ENCODE measurements at regions not wholly inside any gene's neighbourhood (a gene's known extent, or its start where the extent isn't known, plus 50 kb on each side); places are given as distances from the start of the nearest gene placed in this dataset.

DNA sequence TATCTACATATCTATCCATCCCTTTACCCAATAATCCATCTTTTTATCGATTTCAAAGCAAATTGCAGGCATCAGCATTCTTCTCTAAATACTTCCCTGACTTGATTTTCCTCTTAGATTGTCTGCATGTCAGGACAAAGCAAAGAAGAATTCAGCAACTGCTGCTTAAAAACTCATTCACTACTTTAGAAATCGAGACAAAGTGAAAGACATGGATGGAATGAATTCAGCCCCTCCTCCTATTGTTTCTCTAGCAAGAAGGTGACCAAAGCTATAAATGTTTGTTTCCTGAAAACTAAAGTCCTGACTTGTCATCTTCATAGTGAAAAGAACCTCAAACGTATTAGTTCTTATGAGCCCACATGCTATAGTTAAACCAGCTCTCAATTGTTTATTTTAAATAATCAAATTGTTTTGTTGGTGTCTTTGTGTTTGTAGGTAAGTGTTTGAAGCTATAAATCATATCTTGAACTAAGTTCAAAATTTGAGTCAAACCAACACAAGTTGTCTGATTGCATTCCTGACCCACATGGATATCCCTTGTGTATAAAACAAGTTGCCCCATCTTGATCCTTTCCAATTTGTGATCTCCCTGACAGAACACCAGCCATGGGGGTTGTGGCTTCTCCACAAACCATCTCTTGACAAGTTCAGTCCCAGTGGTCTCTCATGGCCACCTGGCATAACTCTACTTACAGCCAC, 58.6 kb upstream of the ARHGAP5 start:
- ChIA-PET POLR2A (no interaction called here), CTCF (interaction anchor here (0.9 to 2.2 kb wide), 3 partner anchors 11 to 343 kb away, joined by 3 to 7 read pairs (median 3); no protein-coding TSS in a partner anchor)
- DNase-seq (ENCODE audit: extremely low spot score): no peak
- TF ChIP-seq, protein P1, sequence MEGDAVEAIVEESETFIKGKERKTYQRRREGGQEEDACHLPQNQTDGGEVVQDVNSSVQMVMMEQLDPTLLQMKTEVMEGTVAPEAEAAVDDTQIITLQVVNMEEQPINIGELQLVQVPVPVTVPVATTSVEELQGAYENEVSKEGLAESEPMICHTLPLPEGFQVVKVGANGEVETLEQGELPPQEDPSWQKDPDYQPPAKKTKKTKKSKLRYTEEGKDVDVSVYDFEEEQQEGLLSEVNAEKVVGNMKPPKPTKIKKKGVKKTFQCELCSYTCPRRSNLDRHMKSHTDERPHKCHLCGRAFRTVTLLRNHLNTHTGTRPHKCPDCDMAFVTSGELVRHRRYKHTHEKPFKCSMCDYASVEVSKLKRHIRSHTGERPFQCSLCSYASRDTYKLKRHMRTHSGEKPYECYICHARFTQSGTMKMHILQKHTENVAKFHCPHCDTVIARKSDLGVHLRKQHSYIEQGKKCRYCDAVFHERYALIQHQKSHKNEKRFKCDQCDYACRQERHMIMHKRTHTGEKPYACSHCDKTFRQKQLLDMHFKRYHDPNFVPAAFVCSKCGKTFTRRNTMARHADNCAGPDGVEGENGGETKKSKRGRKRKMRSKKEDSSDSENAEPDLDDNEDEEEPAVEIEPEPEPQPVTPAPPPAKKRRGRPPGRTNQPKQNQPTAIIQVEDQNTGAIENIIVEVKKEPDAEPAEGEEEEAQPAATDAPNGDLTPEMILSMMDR (IDR thresholded peaks at IDR 0.05; ENCODE audit: control extremely low read depth, extremely low read depth, low read depth, missing control alignments): no peak

DNA sequence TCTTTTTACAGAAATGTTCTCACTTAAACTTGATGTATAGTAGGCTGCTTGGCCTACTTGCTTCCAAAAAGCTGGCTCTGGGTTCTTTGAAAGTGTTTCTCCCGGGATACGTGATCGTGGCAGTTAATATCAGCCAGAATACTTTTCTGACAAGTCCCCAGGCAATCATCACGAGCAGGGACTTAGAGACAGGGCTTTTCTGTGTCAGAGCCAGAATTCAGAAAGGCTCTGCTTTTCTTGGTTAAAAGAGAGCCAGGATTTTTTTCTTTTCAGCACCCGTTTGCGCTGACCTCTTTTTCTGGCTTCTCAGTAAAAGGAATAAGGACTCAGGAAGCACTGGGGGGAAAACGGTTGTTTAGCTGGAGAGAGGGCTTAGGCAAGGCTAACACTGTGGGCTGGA, 57.8 kb upstream of the ARHGAP5 start:
- TF ChIP-seq, protein P1 (IDR thresholded peaks at IDR 0.05; ENCODE audit: control extremely low read depth, extremely low read depth, low read depth, missing control alignments): no peak
- ChIA-PET CTCF (interaction anchor here (0.7 to 2.2 kb wide), 4 partner anchors 8 to 342 kb away, joined by 3 to 7 read pairs (median 3); no protein-coding TSS in a partner anchor), POLR2A (no interaction called here)
- DNase-seq (ENCODE audit: extremely low spot score): no peak

DNA sequence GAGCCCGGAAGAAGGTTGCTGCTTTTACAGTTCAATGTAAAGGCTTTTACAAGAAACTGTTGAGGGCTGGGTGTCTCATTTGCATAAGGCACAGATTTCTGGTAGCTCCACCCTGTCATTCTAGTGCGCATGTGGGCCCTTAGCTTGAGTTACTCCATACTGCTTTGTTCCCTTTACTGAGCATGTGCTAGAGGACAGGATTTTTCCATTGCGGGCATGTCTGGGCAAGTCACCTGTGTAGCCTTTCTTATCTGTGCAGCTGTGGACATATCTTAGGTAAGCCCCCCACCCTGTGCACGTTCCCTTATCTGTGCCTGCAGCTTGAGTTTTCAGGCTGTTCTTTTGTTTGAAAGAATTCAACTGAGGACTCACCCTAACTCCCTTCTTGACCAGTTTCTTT, 56.2 kb upstream of the ARHGAP5 start:
- ChIA-PET CTCF (interaction anchor here (1.5 kb wide), 1 partner anchor 52 kb away, joined by 4 read pairs; no protein-coding TSS in a partner anchor), POLR2A (no interaction called here)
- TF ChIP-seq, protein P1 (IDR thresholded peaks at IDR 0.05; ENCODE audit: control extremely low read depth, extremely low read depth, low read depth, missing control alignments): no peak
- DNase-seq (ENCODE audit: extremely low spot score): no peak

DNA sequence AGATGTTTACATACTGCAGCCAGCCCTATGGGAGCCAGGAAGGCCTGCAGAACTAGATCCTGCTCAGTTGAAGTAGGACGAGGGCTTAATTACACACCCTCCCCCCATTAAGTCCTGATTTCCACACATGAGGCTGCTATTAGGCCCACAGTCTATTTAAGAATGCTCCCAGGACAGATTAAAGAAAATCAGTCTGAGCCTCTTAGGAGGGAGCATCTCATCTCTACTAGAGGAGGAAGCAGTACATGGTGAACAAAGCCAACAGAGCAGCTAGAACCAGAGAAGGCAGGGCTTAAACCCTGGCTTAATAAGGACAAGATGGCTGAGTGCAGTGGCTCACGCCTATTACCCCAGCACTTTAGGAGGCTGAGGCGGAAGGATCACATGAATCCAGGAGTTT, 55.8 kb upstream of the ARHGAP5 start:
- ChIA-PET POLR2A (no interaction called here), CTCF (interaction anchor here (1.5 kb wide), 1 partner anchor 52 kb away, joined by 4 read pairs; no protein-coding TSS in a partner anchor)
- no peak for DNase-seq (ENCODE audit: extremely low spot score)
- TF ChIP-seq, protein P1 (IDR thresholded peaks at IDR 0.05; ENCODE audit: control extremely low read depth, extremely low read depth, low read depth, missing control alignments): no peak

DNA sequence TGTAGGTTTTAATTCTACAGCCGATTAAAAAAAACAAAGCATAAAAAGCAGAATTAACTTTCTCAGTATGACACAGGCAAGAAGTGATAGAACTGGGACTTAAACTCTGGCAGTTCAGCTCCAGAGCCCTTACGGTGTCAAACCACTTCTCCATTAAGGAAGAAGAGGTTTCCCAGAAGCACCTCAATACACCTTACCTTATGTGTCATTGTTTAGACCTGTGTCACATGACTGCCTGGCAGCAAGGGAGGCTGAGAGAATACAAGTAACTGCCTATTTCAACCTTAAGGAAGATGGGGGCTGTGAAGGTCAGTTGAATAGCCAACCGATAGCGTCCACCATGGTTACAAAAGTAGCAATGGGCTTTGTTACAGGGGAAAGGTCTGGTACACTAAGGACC, 54.6 kb upstream of the ARHGAP5 start:
- ChIA-PET POLR2A (no interaction called here), CTCF (no interaction called here)
- no peak for DNase-seq (ENCODE audit: extremely low spot score)
- TF ChIP-seq, protein P1 (IDR thresholded peaks at IDR 0.05; ENCODE audit: control extremely low read depth, extremely low read depth, low read depth, missing control alignments): no peak

DNA sequence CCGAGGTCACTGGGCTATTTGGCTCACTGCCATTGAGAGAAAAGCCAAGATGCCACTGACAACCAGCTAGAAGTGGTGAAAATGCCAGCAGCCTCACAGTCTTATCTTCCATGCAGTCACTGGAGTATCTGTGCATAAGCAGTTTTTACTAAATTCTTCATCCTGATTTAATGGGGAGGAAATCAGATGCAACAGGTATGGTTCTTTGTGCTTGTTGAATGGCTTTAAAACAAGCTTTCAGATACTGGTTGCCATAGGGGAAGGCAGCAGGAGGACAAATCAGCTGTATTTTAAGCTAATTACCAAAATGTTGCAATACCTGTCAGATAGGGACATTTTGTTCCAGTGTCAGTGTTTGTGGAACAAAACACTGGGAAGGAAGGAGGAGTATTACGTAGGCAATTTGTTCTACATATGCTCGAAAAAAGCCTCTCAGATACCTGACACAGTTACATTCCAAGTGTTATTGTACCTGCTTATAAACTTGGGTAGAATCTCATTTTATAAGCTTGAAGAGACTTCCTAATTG, 54.1 kb upstream of the ARHGAP5 start:
- no peak for DNase-seq (ENCODE audit: extremely low spot score)
- ChIA-PET CTCF (no interaction called here), POLR2A (no interaction called here)

More for the DNA sequence above, 54.1 kb upstream of the ARHGAP5 start:
- TF ChIP-seq, protein P1 (IDR thresholded peaks at IDR 0.05; ENCODE audit: control extremely low read depth, extremely low read depth, low read depth, missing control alignments): no peak
